ENCODE measurements at regions not wholly inside any gene's neighbourhood (a gene's known extent, or its start where the extent isn't known, plus 50 kb on each side); places are given as distances from the start of the nearest gene placed in this dataset.
"Not testable (repeated sequence)": the region's sequence is repeated elsewhere in the genome, so short reads cannot be mapped to it uniquely, and the experiment has no call there.

DNA sequence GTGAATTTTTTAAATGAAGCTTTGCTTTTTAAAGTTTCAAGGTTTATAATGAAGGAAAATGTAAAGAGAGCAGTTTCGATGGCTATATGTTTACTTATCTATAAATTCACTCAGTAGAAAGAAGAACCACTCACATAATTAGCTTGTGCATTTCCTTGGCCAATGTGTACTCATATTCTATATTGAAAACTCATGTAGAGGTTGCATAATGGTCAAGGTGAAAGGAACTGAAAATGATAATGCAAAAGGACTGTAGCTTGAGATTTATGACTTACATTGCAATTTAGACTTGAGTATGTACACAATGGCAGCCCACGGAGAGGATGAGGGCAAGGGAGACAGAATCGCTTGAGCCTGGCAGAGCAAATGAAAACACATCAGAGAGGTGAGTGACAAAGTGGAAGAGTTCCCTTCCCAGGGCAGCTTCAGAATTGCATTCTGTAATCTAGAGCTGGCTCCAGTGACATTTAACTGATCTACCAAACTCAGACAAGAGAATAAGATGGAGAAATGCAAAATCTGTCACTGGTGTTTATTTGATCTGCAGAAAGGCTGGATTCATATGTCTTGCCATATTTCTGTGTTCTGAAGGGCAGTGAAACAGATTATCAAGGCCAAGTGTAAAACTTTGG lies 191.8 kb downstream of the TMEM200A start:
- DNase-seq (ENCODE audit: low read depth): no peak

DNA sequence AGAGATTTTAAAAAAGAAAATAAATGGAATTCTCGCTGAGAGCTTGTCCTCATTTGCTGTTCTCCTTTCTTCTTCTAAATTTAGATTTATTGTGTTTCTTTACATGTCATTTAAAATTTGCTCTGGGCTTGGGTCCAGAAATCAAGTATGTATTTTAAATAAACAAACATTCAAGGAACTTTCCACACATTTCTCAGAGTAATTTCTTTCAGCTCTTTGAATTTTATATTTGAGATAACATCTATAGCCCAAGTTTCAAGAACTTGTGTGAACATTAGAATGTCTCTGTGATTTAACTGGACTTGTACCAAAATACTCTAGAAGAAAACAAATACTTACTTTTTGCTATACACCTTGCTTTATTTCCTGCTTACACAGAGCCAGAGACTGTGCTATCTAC lies 192.3 kb downstream of the TMEM200A start:
- DNase-seq (ENCODE audit: low read depth): no peak

DNA sequence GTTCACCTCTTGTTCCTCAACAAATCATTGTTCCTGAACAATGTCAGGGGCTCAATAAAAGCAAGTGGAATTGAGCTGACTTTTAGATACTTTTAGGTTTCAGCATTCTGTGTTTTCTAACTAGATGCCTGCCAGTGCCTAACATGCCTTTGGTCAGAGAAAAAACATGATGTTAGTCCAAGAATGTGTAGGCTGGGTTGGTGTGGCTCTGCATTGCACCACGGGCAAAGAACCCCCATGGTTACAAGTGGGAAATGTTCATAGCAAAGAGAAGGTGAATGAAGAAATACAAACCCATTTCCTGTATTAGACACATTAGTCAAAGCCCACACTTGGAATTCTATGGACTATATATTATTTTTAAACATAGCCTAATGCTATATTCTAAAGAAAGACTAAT lies 193.3 kb downstream of the TMEM200A start:
- DNase-seq (ENCODE audit: low read depth): no peak

DNA sequence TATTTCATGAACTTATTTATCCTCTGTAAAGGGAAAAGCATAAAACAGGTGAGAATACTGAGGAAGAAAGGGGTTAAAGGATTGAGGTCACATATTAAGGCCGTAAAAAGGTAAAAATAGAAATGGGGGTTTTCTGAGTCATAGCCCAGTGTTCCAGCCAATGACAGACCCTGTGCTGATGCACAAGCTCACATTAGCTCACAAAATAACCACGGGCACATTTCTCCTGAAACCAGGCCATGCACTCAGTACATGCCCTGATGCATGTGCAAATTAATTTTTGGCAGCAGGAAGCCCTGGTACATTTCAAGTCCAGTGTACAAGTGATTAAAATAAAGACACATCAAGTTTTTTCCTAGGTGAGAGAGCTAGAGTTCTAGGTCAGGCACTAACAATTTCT lies 194.4 kb downstream of the TMEM200A start:
- no peak for DNase-seq (ENCODE audit: low read depth)

DNA sequence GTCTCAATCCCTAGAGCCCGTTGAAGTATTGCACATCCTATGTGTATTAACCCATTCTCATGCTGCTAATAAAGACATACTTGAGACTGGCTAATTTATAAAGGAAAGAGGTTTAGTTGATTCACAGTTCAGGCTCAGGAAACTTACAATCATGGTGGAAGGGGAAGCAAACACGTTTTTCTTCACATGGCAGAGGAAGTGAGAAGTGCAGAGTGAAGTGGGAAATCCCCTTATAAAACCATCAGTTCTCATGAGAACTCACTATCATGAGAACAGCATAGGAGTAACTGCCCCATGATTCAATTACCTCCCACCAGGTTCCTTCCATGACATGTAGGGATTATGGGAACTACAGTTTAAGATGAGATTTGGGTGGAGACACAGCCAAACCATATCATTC lies 195.3 kb downstream of the TMEM200A start:
- DNase-seq (ENCODE audit: low read depth): not testable (repeated sequence)

DNA sequence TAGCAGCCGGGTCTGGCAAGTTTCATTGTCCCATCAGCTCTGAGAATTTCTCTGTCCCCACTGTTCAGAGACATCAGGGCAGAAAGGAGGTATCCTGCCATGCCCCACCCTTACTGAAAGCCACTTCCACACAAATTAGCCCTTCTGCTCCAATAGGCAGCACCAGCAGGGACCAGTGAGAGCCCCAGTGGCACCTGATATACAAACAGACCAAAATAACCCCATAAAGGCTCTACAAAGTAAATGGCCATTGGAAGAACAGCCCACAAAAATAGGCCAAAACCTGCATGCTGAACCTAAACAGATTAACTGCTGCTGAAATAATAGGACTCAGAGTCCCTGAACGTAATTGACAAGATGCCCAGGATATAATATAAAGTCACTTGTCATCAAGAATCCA lies 199.9 kb downstream of the TMEM200A start:
- DNase-seq (ENCODE audit: low read depth): no peak

DNA sequence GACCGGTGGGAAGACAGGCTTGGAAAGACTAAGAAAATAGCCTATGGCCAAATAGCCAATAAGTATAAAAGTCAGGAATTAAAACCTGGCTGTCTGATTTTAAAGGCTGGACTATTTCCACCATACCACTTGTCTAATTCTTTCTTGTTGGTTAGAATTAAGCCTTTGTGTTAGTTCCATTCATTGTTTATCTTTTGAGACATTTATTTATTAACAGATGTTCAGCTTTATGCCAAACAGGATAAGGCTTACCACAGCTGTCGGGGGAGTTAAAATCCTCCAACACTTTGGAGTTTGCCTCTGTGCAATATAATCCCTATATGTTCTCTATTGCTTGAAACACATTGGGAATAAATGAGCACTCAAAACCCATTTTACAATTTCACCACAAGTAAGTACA lies 208.3 kb downstream of the TMEM200A start:
- no peak for DNase-seq (ENCODE audit: low read depth)

DNA sequence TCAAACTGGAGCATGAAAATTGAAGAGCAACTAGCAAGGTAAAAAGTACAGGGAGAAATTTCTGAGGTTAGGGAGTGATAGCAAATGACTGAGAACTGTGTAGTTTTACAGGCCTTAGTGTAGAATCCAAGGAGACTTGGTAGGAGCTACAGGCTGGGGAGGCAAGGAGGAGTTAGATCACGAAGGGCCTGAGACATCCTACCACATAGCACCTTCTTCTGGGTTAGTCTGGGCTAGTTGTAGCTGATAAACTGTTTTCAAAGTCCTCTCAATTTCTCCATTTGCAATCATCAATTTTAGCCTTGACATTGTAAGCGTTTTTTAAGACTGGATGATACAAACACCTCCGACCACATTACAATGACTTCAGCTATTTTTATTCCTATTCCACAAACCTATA lies 209.7 kb downstream of the TMEM200A start:
- no peak for DNase-seq (ENCODE audit: low read depth)

DNA sequence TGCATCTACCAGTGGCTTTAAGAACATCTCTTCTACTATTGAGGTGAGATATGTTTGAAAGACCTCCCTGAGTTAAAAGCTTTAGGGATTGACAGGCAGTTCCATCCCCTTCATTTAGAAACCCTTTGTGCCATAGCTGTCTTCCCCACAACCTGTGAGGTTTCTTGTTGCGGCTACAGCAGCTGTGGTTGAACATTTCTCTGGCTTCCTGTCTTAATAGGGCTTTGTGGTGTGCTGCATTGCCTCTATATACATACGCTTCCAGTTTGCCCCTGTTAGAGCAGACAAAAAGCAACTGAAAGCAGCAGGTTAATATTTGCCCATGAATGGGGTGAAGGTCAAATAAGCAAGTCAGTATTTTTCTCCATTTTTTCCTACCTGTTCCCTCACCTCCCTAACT lies 210.2 kb downstream of the TMEM200A start:
- peak; percentile 1 for DNase-seq (ENCODE audit: low read depth)

DNA sequence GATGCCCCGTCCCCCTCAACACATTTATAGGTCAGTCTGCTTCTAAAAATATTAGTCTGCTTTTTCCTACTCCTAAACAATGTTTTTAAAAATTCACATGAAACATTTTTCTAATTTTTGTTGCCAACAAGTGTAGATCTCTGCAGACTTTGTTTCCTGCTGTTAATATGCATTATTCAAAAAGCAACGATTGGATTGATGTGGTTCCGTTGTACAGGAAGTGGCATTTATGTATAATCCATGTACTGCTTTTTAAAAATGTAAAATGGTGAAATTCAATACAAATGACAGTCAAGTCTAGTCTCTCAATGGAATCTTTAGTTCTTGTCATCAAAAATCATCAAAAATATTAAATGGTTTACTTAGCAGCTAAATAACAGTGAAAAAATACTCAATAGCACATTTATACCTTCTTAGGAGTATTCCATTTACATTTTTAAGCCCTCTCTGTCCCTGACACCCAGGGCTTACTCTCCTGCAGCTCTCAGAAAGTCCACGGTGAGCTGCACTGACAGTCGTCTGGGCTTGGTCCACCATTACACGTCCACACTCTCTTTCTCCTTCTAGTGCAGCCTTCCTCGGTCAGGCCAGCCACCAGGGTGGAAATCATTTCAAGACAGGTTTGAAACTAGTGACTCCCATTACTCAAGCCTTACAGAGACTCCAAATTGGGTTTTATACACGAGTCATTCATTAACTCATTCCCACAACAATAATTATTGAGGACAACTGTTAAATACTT lies 211.5 kb downstream of the TMEM200A start:
- no peak for DNase-seq (ENCODE audit: low read depth)

DNA sequence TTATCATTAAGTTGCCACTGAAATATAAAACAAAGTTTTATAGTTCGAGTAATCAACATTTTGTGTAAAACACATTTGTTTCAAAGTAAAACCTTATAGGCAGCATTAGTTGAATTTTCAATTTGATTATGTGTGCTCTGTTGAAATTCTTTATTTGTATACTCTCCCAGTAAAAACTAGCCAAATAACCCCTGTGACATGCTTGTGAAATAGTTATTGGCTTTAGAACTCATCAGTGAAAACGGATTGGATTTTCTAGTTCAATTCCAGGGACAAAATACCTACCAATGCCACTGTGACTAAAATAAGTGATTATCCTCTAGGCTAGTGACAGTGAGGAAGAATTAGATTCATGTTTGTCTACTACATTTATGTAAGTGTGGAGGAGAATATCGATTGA lies 212.9 kb downstream of the TMEM200A start:
- no peak for DNase-seq (ENCODE audit: low read depth)

DNA sequence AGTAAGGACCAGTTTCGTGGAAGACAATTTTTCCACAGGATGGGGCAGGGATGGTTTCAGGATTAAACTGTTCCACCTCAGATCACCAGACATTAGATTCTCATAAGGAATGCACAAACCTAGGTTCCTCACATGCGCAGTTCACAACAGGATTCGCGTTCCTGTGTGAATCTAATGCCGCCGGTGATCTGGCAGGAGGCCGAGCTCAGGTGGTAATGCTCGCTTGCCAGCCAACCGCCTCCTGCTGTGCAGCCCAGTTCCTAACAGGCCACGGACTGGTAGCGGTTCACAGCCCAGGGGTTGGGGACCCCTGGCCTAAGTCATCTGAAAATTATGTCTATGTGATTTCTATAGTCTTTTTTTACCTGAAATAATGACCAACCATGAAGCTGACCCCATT lies 217.5 kb downstream of the TMEM200A start:
- no peak for DNase-seq (ENCODE audit: low read depth)

DNA sequence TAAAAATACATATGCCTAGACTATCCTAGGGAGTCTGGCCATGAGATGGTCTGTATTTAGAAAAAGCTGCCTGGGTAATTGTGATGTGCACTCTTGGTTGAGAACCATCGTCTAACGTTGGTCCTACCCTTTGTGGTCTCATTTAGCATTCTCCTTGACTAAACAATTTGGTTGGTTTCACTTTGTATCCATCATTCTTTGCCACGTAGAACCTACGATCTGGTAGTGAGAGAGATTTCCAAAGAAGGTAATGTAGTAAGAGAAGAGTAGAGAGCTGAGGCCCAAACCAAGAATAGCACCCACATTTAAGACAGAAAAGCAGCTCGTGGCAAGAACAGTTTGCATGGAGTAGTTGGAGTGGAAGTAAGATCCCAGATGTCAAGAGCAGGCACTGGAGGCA lies 219.8 kb downstream of the TMEM200A start:
- DNase-seq (ENCODE audit: low read depth): no peak

DNA sequence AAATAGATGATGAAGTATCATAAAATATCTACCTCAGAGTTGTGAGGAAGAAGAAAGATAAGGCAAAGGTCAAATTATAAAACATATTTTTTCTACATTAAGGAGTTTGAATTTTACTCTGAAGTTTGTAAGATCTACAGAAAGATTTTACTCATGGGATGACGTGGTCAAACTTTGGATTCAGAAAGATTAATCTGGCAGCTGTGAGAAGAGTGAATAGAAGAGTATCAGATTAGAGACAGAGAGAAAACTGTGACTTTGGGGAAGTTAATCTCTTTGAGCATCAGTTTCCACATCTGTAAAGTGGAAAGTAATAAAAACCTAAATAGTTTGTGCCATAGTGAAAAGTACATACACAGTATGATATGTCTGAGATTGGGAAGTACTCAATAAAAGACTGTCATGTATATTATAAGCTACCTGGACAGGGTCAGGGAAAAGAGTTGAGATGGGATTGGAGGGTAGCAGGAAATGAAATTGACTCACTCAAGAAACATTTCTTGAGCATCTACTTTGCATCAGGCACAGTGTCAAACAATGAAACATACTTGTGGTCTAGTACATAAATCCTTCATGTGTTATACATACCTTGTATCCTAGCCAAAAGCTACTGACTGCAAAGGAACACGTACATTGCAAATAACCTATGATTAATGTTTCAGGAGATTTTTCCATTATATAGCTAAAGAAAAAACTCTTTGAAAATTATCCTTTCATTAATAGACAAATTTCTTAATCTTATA lies 222.1 kb downstream of the TMEM200A start:
- DNase-seq (ENCODE audit: low read depth): no peak

DNA sequence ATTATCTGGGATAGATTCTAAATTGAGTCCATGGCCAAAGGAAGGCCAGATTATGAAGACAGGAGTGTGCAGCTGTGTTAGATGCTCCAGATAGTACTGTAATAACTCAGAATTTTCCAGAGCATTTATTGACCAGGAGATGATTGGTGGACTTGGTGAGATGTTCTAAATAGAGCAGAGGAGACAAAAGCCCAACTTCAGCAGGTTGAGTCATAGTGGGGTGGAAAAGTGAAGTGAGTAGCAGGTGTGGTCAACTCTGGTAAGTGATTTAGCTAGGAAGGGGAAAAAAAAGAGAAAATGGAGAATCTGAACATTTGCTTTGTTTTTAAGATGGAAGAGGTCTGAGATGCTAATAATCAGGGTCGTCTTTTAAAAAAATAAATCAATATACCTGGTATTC lies 227.4 kb downstream of the TMEM200A start:
- no peak for DNase-seq (ENCODE audit: low read depth)

DNA sequence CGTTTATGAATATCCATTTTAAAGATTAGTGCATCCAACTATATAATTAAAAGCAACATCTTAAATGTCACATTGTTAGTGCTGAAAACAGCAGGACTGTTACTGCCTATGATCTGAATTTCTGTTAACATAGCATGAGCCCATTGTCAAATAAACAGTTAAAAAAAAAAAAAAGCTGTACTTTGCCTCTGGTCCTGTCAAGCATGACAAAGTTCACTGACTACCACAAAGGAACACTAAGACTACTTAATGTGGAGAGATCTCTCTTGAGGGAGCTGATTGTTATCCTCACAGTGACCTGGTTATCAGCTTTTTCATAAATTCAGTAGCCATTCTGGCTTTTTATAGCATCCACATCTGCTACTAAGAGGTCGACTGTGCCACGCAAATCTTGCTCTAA lies 228.1 kb downstream of the TMEM200A start:
- no peak for DNase-seq (ENCODE audit: low read depth)

DNA sequence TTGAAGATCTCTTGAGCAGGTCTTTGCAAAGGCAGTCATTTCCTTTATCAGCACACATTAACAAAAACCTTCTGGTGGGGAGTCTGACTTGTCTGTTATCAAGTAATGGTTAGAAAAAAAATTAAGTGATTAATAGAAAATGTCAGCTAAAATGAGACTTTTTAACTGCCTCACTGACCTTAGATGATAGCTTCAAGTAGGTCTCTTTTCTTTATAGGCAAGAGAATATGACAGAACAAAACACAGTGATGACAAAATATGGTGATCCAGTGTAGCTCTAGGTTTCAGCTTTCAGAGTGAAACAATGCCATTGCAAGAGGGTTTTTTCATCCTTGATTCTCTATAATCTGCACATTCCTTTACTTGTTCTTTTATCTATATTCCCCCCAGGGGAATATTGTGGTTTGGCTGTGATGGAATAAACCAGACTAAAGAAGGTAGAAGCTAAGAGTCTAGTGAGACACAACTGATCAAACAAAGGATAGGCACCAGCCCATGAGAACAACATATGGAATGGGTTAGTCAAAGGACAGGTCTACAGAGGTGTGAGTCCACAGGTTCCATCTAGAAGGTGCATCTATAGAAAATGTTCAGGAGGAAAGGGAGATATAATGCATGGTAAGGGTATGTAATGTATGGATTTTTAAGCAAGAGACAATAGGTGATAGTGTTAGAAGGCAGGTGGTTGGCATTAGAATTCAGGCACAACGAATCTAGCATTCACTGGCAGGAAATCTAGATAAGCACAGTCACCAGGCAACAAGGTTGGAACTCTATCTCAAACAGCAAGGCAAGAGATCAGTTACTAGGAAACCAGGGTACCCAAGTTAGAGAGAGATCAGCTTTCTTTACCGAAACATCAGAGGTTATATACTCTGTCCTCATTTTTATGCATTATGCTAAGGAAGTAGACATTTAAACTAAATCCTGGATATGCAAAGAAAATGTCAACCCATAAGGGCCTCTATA lies 228.9 kb upstream of the SMLR1 start:
- DNase-seq (ENCODE audit: low read depth): no peak

DNA sequence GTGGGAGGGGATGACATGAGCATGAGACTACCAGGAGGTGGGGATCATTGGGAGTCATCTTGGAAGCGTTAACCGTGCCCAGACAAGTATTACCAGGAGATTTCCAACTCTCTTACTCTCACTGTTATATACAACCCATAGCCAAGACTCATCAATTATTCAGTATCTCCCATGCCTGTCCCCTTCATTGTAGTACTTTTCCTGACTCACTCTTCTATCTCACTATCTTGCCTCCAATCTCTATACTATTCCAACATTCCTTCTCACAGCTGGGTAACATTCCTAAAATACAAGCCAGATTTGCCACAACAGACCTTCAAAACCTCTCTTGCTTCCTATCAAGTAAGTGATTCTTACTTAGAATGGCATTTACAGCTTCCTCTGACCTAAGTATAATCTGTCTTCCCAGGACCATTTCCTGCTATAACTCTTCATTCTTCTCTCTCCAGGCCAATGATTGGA lies 226.3 kb upstream of the SMLR1 start:
- no peak for DNase-seq (ENCODE audit: low read depth)

DNA sequence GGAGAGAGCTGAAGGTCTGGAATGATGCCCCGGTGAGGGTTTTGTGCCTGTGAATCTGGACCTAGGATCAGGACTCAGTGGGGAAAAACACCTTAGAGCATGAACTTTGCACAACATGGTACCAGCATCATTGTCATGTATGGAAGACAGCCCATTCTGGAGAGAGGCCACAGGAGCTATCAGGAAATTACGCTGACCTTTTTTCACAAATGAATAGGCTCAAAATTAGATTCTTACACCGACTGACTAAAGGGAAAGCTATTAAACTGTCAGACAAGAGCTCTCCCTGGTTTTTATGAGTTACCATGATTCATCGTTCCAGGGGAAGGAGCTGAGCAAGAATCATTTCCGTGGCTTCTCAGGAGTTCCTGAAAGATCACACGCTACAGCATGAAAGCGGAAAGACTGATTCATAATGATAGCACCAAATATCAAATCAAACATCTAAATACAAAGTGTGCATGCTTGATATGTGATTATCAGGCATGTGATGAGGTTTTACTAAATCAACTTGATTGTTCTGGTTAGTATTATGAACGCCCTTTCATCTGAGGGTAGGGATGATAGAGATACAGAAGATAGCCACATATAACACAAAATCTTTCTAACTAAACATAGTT lies 224.9 kb upstream of the SMLR1 start:
- no peak for DNase-seq (ENCODE audit: low read depth)

DNA sequence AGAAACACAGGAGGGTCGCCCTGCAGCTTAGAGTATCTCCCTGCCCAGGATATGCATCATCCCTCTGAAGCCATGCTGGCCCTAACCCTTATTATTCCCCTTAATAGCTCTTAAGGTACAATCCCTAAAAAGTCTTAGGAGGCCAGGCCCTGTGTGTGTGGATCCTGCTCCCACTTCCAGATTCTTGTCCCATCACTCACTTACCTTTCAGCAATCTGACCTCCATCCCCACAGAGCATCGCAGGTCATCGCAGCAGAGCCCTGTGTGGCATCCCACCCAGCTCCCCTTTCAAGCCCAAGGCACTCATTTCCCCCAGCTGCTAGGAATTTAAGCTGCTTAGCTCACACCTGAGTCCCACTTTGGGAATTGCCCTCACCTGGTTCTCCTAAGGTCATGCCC lies 223.8 kb upstream of the SMLR1 start:
- no peak for DNase-seq (ENCODE audit: low read depth)

DNA sequence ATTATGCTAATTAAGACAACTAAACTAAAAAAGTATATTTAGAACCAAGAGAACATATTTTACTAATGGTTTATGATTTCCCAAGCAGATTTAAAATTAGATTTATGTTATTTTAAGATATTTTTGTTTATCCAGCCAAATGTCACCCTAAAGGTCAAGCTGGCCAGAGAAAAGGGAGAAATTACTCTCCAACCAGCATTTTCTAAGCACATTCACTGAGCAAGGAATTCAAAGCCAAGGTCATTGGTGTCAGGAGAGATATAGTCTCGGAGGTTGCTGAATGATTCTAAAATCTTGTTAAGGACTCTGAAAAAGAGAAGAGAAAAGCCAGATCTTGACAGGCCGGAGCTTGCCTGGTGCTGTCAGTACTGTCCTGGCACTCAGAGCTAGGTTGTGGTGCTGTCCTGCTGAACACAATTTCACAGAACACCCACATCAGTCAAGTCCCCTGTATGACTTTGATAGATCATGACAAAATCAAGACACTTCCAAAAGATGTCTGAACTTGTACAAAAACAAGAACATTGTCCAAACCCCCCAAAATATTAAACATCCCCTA lies 222.3 kb upstream of the SMLR1 start:
- DNase-seq (ENCODE audit: low read depth): no peak

All from stimulated activated CD8-positive, alpha-beta memory T cell treated with anti-CD3 and anti-CD28 coated beads, Interleukin-4, amount 100 ng/mL, for 24 hours (primary cell).